ENCODE measurements at regions not wholly inside any gene's neighbourhood (a gene's known extent, or its start where the extent isn't known, plus 50 kb on each side); places are given as distances from the start of the nearest gene placed in this dataset.
"Not testable (repeated sequence)": the region's sequence is repeated elsewhere in the genome, so short reads cannot be mapped to it uniquely, and the experiment has no call there.

DNA sequence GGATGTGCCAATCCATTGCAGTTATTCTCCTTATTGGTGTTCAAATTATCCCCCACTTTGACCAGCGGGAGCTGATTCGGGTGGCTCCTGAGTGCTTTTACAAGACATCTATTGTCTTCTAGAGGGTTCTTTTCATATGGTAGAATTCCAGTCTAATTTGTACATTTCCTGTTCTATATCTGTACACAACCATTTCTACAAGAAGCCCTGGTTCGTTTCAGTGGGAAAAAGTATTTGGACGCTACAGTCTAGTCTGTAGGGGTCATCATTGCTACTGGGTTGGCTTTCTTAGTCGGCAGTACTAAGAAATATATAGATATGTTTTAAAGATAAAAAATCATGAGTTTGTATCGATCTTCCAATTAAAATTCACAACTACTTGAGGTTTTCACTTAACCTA, 262.6 kb downstream of the MAP2K6 start:
- H3K9me3 Mint-ChIP-seq: peaks cover 6% of the 10 kb centered on the region

GRCh38 chr17:69678206-69678605, 263.7 kb downstream of the MAP2K6 start:
- H3K27me3 Mint-ChIP-seq (ENCODE audit: low read depth): no peaks in the 10 kb centered on the region
- H3K4me3 Mint-ChIP-seq: no peak overlapping the region
- peaks cover 6% of the 10 kb centered on the region for H3K9me3 Mint-ChIP-seq
- H3K4me1 Mint-ChIP-seq: no peaks in the 10 kb centered on the region
- H3K27ac Mint-ChIP-seq: no peak overlapping the region
- TF ChIP-seq CTCF (IDR thresholded peaks at IDR 0.05; ENCODE audit: unreplicated experiment in 3 of 3): no peak
- no peaks in the 10 kb centered on the region for H3K36me3 Mint-ChIP-seq (ENCODE audit: low read depth)

More for the DNA sequence above, 262.6 kb downstream of the MAP2K6 start:
- H3K4me3 Mint-ChIP-seq: no peak overlapping the region
- H3K36me3 Mint-ChIP-seq (ENCODE audit: low read depth): no peaks in the 10 kb centered on the region
- no peaks in the 10 kb centered on the region for H3K4me1 Mint-ChIP-seq
- no peak overlapping the region for H3K27ac Mint-ChIP-seq
- no peaks in the 10 kb centered on the region for H3K27me3 Mint-ChIP-seq (ENCODE audit: low read depth)
- TF ChIP-seq CTCF (IDR thresholded peaks at IDR 0.05; ENCODE audit: unreplicated experiment in 3 of 3): peak in 1 of 3 experiments; percentile 14

DNA sequence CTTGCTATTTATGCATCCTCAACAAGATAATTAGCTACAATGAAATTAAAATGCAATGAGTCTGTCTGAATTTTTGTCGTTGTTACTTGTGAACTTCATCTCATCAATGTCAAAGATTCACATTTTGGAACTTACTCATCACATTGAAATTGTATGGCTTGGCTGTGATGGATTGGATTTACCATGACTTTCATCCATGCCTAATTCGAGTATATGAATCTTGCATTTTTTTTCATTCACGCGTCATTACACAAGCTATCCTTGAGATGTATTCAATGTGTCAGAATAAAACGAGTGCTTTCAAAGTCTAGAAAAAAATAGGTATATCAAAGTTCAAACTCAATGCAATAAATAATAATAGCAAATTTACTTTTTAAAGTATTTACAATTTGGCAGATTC, 265.3 kb downstream of the MAP2K6 start:
- no peak overlapping the region for H3K27ac Mint-ChIP-seq
- no peak overlapping the region for H3K4me3 Mint-ChIP-seq
- no peak for TF ChIP-seq CTCF (IDR thresholded peaks at IDR 0.05; ENCODE audit: unreplicated experiment in 3 of 3)
- H3K9me3 Mint-ChIP-seq: peaks cover 10% of the 10 kb centered on the region
- no peaks in the 10 kb centered on the region for H3K4me1 Mint-ChIP-seq
- H3K27me3 Mint-ChIP-seq (ENCODE audit: low read depth): no peaks in the 10 kb centered on the region
- H3K36me3 Mint-ChIP-seq (ENCODE audit: low read depth): no peaks in the 10 kb centered on the region

DNA sequence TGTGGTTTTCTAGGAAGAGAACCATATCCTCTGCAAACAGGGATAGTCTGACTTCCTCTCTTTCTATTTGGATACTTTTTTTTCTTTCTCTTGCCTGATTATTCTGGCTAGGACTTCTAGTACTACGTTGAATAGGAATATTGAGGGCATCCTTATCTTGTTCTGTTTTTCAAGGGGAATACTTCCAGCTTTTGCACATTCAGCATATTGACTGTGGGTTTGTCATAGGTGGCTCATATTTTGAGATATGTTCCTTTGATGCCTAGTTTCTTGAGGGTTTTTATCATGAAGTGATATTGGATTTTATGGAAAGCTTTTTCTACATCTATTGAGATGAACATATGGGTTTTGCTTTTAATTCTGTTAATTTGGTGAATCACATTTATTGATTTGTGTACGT, 269.8 kb downstream of the MAP2K6 start:
- TF ChIP-seq CTCF (IDR thresholded peaks at IDR 0.05; ENCODE audit: unreplicated experiment in 3 of 3): no peak
- no peak overlapping the region for H3K27ac Mint-ChIP-seq
- no peaks in the 10 kb centered on the region for H3K27me3 Mint-ChIP-seq (ENCODE audit: low read depth)
- no peaks in the 10 kb centered on the region for H3K4me1 Mint-ChIP-seq
- H3K36me3 Mint-ChIP-seq (ENCODE audit: low read depth): no peaks in the 10 kb centered on the region
- H3K9me3 Mint-ChIP-seq: peaks cover 39% of the 10 kb centered on the region
- no peak overlapping the region for H3K4me3 Mint-ChIP-seq

GRCh38 chr17:69685150-69685549, 270.7 kb downstream of the MAP2K6 start:
- H3K27ac Mint-ChIP-seq; H3K36me3 Mint-ChIP-seq (ENCODE audit: low read depth); H3K27me3 Mint-ChIP-seq (ENCODE audit: low read depth); H3K4me1 Mint-ChIP-seq; H3K4me3 Mint-ChIP-seq: not testable (repeated sequence)
- H3K9me3 Mint-ChIP-seq: peaks cover 41% of the 10 kb centered on the region

DNA sequence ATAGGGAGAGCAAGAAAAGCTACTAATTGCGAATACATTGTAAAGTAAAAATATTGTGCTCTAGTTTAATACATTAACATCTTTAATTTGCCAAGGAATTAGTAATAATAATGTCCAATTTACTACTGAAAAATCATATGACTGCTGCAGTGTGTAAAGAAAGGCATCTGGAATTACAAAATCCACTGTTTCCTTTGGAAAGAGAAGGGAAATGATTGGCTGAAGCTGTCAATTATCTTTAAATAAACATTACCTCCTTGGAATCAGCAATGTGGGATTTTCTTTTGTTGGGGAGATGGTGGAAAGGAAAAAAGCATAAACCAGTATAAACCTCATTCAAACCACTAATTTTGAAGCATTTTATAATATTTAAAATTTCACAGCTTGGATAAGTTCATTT, 276.0 kb downstream of the MAP2K6 start:
- Mint-ChIP-seq H3K9me3 (peaks cover 31% of the 10 kb centered on the region), H3K27me3 (ENCODE audit: low read depth) (no peaks in the 10 kb centered on the region), H3K4me1 (no peaks in the 10 kb centered on the region), H3K36me3 (ENCODE audit: low read depth) (no peaks in the 10 kb centered on the region), H3K27ac (no peak overlapping the region), H3K4me3 (no peak overlapping the region)
- no peak for TF ChIP-seq CTCF (IDR thresholded peaks at IDR 0.05; ENCODE audit: unreplicated experiment in 3 of 3)

All from nephron (organoid).